GM20000 (cell line): ENCODE measurements at regions not wholly inside any gene's neighbourhood (a gene's known extent, or its start where the extent isn't known, plus 50 kb on each side); places are given as distances from the start of the nearest gene placed in this dataset.
"Not testable (repeated sequence)": the region's sequence is repeated elsewhere in the genome, so short reads cannot be mapped to it uniquely, and the experiment has no call there.

ENCODE experiments used
- DNase-seq: peaks from one replicate; pipeline ENCODE4 v3.0.0; 2012; ENCODE audit warnings: low spot score
- TF ChIP-seq, protein P1 (sequence below): IDR thresholded peaks from 2 replicates; pipeline ENCODE4 v1.5.1; 2012; ENCODE audit warnings: mild to moderate bottlenecking, control low read depth; ENCODE audit errors: extremely low read depth, missing control alignments

DNA sequence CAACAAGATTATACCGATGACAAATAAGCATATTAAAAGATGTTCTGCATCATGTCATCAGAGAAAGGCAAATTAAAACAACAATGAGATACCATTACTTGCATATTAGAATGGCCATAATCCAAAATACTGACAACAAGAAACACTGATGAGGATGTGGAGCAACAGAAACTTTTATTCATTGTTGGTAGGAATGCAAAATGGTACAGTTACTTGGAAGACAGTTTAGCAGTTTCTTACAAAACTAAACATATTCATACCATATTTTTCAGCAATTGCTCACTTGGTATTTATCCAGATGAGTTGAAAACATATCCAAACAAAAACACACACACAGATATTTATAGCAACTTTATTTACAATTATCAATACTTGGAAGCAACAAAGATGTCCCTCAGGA, 160.9 kb upstream of the MME start:
- no peak for DNase-seq
- TF ChIP-seq, protein P1, sequence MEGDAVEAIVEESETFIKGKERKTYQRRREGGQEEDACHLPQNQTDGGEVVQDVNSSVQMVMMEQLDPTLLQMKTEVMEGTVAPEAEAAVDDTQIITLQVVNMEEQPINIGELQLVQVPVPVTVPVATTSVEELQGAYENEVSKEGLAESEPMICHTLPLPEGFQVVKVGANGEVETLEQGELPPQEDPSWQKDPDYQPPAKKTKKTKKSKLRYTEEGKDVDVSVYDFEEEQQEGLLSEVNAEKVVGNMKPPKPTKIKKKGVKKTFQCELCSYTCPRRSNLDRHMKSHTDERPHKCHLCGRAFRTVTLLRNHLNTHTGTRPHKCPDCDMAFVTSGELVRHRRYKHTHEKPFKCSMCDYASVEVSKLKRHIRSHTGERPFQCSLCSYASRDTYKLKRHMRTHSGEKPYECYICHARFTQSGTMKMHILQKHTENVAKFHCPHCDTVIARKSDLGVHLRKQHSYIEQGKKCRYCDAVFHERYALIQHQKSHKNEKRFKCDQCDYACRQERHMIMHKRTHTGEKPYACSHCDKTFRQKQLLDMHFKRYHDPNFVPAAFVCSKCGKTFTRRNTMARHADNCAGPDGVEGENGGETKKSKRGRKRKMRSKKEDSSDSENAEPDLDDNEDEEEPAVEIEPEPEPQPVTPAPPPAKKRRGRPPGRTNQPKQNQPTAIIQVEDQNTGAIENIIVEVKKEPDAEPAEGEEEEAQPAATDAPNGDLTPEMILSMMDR, result no peak

DNA sequence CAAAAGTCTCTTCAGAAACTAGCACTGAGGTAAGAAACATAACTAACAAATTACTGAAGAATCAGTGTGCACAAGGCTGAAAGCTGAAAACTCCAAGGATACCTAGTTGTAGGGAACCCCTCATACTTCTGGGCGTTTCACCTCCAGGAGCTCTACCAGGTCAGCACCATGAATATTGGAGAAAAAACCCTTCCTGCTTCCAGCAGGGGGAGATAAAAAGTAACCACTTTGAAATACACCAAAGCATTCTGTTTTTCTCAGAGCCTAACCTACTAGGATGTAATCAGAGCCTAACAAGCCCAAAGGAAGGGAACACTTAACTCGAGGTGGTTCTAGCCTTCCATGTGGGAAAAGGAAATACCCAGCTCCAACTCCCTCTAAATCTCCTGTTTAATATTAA, 175.8 kb upstream of the MME start:
- TF ChIP-seq, protein P1, result no peak
- peak; percentile 8 for DNase-seq

DNA sequence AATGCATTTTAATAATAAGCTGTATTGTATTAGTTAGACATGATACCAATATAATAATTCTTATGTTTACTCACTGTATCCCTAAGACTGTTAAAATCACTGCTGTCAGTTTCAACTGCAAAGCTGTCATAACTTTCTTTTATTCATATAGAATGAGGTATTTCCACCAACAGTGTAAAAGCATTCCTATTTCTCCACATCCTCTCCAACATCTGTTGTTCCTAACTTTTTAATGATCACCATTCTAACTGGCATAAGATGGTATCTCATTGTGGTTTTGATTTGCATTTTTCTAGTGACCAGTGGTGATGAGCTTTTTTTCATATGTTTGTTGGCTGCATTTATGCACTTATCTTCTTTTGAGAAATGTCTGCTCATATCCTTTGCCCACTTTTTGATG, 177.6 kb upstream of the MME start:
- DNase-seq, result not testable (repeated sequence)

DNA sequence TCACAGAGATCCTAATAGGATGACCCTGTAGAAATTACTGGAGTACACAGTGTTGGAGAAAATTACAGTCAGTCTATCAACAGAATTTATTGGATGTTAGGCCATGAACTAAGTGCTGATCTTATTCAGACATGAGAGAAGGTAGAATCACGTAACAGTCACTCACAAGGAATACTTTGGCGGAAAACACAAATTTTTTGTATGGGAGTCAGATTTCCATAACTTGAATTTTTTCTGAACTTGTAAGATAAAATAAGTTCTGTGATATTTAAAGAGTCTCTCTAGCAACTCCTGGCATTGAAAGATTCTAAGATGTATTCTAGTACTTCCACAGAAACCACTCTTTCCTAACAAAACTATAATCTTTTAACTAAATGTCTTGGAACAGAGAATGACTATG, 178.8 kb upstream of the MME start:
- TF ChIP-seq, protein P1, result no peak
- no peak for DNase-seq

DNA sequence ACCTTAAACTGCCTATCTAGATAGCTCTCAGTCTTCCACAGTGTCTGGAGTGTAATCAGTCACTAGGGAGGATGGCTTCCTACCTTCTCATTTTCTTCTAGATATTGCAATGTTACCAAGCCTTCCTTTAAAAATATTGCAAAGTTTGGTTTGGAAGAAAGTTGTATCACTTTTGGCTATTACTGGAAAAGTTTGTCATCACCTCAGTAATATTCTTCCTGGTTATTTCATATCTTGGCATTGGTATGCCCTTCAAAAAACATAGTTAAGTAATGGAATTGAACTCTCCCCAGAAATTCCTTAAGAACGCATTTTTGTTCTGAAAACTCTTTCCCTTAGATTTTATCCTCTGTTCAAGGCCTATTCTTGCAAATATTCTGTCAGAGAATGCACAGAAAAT, 179.3 kb upstream of the MME start:
- DNase-seq, result no peak
- TF ChIP-seq, protein P1, result no peak

DNA sequence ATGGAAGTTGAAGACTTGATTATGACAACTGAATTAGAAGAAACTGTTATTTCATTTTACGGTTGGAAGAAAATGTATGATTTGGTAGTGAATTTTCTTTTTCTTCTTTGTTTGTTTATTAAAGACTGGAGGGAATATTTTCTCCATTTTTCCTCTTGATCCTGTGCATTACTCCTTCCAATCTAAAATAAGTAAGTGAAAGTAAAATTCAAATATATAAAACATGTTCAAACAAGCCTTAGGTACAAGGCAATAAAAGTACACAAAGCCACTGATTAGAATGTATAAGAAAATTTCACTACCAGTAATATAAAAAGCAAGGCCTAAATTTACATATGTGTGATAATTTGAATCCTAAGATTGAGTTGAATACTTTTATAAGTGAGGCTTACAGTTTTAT, 181.2 kb upstream of the MME start:
- DNase-seq, result no peak
- TF ChIP-seq, protein P1, result no peak

DNA sequence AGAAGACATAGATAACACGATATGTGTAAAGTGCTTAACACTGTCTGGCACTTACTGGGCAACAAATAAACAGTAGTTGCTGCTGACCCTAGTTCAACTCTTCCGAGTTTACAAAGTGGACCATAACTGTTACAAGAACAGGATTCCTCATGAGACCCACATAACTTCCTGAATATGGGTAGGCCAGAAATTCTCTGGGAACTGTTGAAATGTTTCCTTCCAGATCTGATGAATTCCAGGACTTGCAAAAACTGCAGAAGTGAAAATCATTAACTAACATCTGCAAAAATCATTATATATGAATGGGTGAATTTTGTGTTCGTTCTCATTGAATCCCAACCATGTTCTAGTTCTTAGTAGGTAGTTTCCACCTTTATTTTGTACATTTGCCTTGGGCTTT, 181.7 kb upstream of the MME start:
- DNase-seq, result no peak
- TF ChIP-seq, protein P1, result no peak

DNA sequence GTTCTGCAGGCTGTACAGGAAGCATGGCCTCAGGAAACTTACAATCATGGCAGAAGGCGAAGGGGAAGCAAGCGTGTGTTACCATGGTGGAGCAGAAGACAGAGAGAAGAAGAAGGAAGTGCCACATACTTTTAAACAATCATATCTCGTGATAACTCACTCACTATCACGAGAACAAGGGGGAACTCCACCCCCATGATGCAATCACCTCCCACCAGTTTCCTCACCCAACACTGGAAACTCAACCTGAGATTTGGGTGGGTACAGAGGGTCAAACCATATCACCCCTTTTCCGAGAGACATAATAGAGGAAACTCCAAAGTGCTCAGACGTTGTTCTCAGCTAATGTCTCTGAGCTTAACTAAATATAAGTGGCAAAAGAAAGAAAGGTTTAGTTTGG, 186.3 kb upstream of the MME start:
- no peak for DNase-seq
- TF ChIP-seq, protein P1, result no peak
